T47D (cell line): ENCODE measurements at regions not wholly inside any gene's neighbourhood (a gene's known extent, or its start where the extent isn't known, plus 50 kb on each side); places are given as distances from the start of the nearest gene placed in this dataset.
A peak's percentile ranks its signal among the peaks of the same experiment; 100 is the strongest.

Experiments
- DNase-seq, 2 experiments: peaks; one replicate each; pipeline versions ENCODE4 v3.0.0 to v3.0.0-alpha.2; 2011 to 2012; ENCODE audit warnings: low read depth in 1 of 2, low spot score in 1 of 2
- JUND ChIP-seq: IDR thresholded peaks from 2 replicates; pipeline ENCODE4 v1.6.1; 2012; ENCODE audit warnings: low read depth
- in situ Hi-C: cut with HindIII; loops from 2 replicates; pipeline ENCODE4 v1.10.0; 2016; ENCODE audit warnings: low sequenced_read_pairs, low pct_unique_long_range_greater_than_20kb

DNA sequence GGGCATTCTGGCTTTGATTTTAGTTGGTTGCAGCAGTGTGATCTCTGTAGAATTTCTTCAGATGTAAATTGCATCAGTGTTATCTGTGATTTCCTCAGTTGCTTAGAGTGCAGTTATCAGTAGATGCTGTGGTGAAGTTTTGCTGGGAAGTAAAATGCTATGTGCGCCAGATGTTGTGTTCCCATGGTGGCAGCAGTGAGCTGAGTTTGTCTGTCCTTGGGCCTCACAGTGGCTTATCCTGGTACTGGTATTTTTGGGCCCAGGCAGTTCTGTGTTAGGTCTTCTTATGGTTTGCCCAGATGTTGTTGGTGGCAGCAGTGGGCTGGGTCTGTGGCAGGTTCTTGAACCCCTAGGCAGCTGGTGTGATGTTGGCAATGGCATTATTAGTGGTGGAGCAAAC lies 1242.1 kb downstream of the PLA2G4A start:
- peak in 1 of 2 experiments; percentile 45 for DNase-seq

DNA sequence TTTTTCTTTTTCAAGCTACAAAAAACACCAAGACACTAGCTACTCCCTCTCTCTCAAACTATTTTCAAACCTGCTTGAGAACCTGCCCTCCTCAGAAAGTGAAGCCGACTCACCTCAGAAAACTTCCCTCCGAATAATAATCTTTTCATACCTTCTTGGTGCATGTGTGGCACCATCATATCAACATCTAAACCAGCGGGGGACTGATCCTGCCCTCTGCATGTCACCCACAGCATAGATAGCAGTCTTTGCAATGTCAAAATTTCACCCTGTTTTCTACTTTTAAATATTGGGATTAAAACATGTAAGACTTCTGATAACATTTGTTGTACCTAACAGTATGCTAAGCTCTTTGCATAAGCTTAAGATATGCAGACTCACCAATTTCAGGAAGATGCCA lies 1260.3 kb downstream of the PLA2G4A start:
- no peak for TF ChIP-seq JUND
- no peak for DNase-seq
- in situ Hi-C loops: no loop called here

More for the DNA sequence above, 1242.1 kb downstream of the PLA2G4A start:
- in situ Hi-C loops: no loop called here
- TF ChIP-seq JUND: no peak

- DNase-seq: peak in 1 of 2 experiments; percentile 23
- in situ Hi-C loops: no loop called here
- TF ChIP-seq JUND: no peak
Measured at GRCh38 chr1:188089461-188089860, 1260.7 kb downstream of the PLA2G4A start.

DNA sequence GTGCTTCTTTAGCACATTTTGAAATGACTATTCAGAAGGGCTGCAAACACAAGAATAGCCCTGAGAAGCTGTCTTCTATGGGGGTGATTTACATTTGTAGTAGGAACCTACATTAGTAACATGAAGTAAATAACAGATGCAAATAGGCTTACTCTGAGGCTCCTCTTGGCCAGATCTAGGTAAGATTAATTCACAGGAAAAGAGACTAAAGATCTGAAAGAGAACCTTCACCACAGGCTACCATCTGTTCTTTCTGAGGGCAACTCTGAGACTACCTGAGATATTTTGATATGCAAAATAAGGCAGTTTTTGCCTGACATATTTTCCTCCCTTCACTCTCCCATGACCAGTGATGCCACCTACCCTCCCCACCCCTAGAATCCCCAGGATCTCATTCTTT lies 1267.8 kb downstream of the PLA2G4A start:
- TF ChIP-seq JUND: no peak
- no peak for DNase-seq

DNA sequence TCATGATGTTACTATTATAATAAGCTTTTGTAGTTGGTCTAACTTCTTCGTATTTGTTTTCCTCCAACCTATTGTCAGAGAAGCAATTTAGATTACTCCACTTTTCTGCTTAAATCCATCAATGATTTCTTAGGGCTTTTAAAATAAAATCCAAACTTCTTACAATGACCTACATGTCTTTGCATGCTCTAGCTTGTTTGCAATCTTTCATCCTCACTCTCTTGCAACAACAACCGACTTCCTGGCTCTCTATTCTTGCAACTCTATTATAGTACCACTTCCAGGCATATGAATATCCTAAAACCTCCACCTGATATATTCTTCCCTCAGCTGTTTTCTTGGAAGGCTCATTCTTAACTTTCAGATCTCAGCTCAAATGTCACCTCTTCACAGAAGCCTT lies 1288.7 kb downstream of the PLA2G4A start:
- TF ChIP-seq JUND: no peak
- no peak for DNase-seq
- in situ Hi-C loops: no loop called here

More for the DNA sequence above, 1267.8 kb downstream of the PLA2G4A start:
- in situ Hi-C loops: no loop called here

- no peak for TF ChIP-seq JUND
- DNase-seq: no peak
- in situ Hi-C loops: no loop called here
Measured at GRCh38 chr1:188122646-188123045, 1293.9 kb downstream of the PLA2G4A start.

GRCh38 chr1:188127507-188127906 lies 1298.8 kb downstream of the PLA2G4A start:
- no peak for DNase-seq
- TF ChIP-seq JUND: no peak
- in situ Hi-C loops: no loop called here

DNA sequence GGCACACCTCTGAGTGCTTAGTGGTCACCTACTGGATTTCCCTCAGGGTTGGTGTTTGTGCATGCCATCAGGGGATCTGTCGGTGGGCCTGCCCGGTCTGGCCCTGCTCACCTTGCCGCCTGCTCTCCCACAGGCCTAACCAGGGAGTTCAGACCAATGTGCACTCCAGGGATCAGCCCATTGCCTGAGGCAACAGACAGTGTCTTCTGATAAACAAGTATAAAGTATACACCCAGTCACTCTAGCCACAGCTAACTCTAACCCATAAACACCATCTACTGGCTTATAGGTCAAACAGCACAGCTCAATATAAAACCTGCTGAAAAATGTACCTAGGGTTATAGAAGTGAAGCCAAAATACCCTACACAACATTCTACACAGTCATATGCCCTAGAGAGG lies 1300.0 kb downstream of the PLA2G4A start:
- in situ Hi-C loops: no loop called here

GRCh38 chr1:188129856-188130838 lies 1301.4 kb downstream of the PLA2G4A start:
- DNase-seq: no peak
- in situ Hi-C loops: no loop called here

More for the DNA sequence above, 1300.0 kb downstream of the PLA2G4A start:
- TF ChIP-seq JUND: no peak
- peak in 1 of 2 experiments; percentile 58 for DNase-seq

DNA sequence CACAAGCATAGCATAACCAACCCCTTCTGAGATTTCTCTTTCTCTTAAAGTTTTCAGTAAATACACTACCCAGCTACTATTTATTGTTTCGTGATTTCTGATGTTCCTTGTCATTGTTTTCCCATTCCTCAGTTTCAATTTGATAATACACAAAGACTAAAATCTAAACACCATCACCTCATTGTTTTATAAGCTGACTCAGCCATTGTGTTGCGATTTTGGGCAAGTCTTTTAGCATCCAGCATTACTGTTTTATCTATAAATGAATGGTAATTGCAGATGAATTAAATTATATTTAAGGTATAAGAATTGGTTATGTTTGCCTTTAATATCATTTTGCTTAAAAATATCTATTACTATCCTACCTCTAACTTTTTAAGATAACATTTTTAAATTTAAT lies 1308.5 kb downstream of the PLA2G4A start:
- DNase-seq: no peak
- no peak for TF ChIP-seq JUND
- in situ Hi-C loops: no loop called here

More at GRCh38 chr1:188129856-188130838, 1301.4 kb downstream of the PLA2G4A start:
- no peak for TF ChIP-seq JUND

DNA sequence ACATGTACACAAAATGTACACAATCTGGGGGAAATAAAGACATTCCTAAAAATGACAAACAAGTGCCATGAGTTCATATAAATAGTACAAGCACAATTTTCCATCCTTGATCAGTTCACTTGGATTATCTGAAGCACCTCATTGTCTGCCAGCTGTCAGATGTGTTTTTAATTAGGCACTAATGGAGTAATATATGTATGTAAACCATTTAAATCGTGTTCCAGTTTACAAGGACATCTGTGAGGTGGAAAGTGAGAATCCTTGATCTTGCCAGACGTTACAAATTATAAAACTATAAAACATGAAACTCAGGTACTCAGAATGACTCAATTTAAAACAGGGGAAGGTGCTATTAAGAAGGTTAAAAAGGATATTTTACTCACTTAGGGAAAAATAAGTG lies 1312.2 kb downstream of the PLA2G4A start:
- in situ Hi-C loops: no loop called here
- TF ChIP-seq JUND: no peak
- DNase-seq: no peak

- in situ Hi-C loops: no loop called here
- DNase-seq: no peak
- no peak for TF ChIP-seq JUND
Measured at GRCh38 chr1:188154196-188154595, 1325.4 kb downstream of the PLA2G4A start.

GRCh38 chr1:188154761-188155160 lies 1326.0 kb downstream of the PLA2G4A start:
- no peak for TF ChIP-seq JUND
- in situ Hi-C loops: no loop called here
- no peak for DNase-seq
